ENCODE measurements at regions not wholly inside any gene's neighbourhood (a gene's known extent, or its start where the extent isn't known, plus 50 kb on each side); places are given as distances from the start of the nearest gene placed in this dataset.
"Not testable (repeated sequence)": the region's sequence is repeated elsewhere in the genome, so short reads cannot be mapped to it uniquely, and the experiment has no call there.

DNA sequence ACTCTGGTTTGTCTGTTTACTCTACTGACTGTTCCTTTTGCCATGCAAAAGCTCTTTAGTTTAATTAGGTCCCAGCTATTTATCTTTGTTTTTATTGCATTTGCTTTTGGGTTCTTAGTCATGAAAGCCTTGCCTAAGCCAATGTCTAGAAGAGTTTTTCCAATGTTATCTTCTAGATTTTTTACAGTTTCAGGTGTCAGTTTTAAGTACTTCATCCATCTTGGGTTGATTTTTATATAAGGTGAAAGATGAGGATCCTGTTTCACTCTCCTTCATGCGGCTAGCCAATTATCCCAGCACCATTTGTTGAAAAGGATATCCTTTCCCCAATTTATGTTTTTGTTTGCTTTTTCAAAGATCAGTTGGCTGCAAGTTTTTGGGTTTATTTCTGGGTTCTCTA, 1100.5 kb upstream of the ALCAM start:
- TF ChIP-seq EZH2phosphoT487 (IDR thresholded peaks at IDR 0.05; ENCODE audit: low read depth, severe bottlenecking, unreplicated experiment), result not testable (repeated sequence)
- TF ChIP-seq, protein P1, sequence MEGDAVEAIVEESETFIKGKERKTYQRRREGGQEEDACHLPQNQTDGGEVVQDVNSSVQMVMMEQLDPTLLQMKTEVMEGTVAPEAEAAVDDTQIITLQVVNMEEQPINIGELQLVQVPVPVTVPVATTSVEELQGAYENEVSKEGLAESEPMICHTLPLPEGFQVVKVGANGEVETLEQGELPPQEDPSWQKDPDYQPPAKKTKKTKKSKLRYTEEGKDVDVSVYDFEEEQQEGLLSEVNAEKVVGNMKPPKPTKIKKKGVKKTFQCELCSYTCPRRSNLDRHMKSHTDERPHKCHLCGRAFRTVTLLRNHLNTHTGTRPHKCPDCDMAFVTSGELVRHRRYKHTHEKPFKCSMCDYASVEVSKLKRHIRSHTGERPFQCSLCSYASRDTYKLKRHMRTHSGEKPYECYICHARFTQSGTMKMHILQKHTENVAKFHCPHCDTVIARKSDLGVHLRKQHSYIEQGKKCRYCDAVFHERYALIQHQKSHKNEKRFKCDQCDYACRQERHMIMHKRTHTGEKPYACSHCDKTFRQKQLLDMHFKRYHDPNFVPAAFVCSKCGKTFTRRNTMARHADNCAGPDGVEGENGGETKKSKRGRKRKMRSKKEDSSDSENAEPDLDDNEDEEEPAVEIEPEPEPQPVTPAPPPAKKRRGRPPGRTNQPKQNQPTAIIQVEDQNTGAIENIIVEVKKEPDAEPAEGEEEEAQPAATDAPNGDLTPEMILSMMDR (IDR thresholded peaks at IDR 0.05; ENCODE audit: poor library complexity), result not testable (repeated sequence)
